Epithelial cell of esophagus (primary cell): ENCODE measurements at regions not wholly inside any gene's neighbourhood (a gene's known extent, or its start where the extent isn't known, plus 50 kb on each side); places are given as distances from the start of the nearest gene placed in this dataset.

Experiments used
- DNase-seq: peaks from one replicate; pipeline ENCODE4 v3.0.0; 2010; ENCODE audit warnings: low read depth
- H3K4me3 ChIP-seq: 2 replicates; pipeline ENCODE4 v1.5.1; 2011; ENCODE audit warnings: mild to moderate bottlenecking, low read length, control low read depth
- TF ChIP-seq, protein P1 (sequence below): IDR thresholded peaks from 2 replicates; pipeline ENCODE4 v1.5.1; 2011; ENCODE audit warnings: low read depth, mild to moderate bottlenecking, low read length, control low read depth, inconsistent platforms; ENCODE audit not compliant: insufficient read depth; ENCODE audit errors: missing control alignments

DNA sequence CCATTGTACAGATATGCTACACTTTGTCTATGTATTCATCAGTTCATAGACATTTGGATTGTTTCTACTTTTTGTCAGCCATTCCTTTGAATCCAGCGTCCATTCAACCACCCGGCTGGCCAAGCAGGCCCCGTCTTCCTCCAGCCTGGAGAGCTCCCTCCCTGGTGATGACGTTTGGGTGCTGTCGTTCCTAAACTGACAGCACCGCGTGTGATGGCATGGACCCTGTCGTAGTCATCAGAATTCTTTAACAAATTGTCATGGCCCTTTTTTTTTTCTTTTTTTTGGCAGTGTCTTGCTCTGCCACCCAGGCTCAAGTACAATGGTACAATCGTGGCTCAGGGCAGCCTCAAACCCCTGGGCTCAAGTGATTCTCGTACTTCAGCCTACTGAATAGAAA is 138.6 kb upstream of the ERRFI1 start:
- TF ChIP-seq, protein P1, sequence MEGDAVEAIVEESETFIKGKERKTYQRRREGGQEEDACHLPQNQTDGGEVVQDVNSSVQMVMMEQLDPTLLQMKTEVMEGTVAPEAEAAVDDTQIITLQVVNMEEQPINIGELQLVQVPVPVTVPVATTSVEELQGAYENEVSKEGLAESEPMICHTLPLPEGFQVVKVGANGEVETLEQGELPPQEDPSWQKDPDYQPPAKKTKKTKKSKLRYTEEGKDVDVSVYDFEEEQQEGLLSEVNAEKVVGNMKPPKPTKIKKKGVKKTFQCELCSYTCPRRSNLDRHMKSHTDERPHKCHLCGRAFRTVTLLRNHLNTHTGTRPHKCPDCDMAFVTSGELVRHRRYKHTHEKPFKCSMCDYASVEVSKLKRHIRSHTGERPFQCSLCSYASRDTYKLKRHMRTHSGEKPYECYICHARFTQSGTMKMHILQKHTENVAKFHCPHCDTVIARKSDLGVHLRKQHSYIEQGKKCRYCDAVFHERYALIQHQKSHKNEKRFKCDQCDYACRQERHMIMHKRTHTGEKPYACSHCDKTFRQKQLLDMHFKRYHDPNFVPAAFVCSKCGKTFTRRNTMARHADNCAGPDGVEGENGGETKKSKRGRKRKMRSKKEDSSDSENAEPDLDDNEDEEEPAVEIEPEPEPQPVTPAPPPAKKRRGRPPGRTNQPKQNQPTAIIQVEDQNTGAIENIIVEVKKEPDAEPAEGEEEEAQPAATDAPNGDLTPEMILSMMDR, result no peak
- no peak overlapping the region for H3K4me3 ChIP-seq
- no peak for DNase-seq

GRCh38 chr1:8163039-8163438 is 136.9 kb upstream of the ERRFI1 start:
- DNase-seq, result no peak
- TF ChIP-seq, protein P1, result no peak
- H3K4me3 ChIP-seq, result no peak overlapping the region

- TF ChIP-seq, protein P1, result no peak
- no peak for DNase-seq
Measured at GRCh38 chr1:8162168-8162567, 136.1 kb upstream of the ERRFI1 start.

DNA sequence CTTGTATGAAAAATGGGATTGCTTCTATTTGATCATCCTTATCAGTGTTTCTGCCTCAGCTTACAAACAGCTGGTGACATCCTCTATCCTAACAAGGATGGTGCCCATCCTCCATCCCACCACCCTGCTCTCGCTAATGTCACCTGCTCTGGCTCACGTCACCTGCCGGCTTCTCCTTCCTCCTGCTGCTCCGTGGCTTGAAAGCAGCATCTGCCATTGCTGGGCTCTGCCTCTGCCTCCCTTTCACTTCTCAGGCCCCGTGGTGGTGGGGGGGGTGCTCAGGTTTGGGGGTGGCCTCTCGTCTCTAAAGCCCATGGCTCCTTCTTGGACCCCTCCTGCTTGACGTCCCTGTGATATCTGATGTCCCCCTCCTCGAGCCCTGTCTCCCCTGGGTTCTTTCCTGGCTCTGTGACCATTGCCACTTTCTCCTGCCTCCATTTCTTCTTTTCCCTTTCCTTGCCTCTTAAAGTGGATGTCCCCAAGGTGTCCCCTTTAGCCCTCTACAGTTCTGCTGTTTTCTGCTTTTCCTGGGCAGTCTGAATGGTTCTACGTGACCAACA is 135.5 kb upstream of the ERRFI1 start:
- H3K4me3 ChIP-seq, result no peak overlapping the region
- no peak for DNase-seq
- TF ChIP-seq, protein P1, result no peak

More at GRCh38 chr1:8162168-8162567, 136.1 kb upstream of the ERRFI1 start:
- H3K4me3 ChIP-seq, result no peak overlapping the region

DNA sequence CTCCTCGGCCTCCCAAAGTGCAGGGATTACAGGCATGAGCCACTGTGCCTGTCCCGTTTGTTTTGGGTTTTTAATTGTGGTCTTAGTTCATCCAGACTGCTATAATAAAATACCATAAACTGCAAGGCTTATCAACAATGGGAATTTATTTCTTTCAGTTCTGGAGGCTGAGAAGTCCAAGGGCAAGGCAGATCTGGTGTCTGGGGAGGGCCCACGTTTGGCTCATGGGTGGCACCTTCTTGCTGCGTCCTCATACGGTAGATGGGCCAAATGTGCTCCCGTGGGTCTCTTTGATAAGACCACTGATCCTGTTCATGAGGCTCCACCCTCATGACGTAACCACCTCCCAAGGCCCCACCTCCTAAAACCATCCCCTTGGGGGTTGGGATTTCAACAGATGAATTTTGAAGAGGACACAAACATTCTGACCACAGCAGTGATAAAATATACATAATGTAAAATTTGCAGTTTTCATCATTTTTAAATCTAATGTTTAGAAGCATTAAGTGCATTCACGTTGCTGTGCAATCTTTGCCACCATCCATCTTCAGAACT is 133.4 kb upstream of the ERRFI1 start:
- TF ChIP-seq, protein P1, result no peak
- DNase-seq, result no peak
- no peak overlapping the region for H3K4me3 ChIP-seq

- TF ChIP-seq, protein P1, result no peak
- no peak overlapping the region for H3K4me3 ChIP-seq
- DNase-seq, result no peak
Measured at GRCh38 chr1:8158995-8159394, 132.9 kb upstream of the ERRFI1 start.

- TF ChIP-seq, protein P1, result no peak
- H3K4me3 ChIP-seq, result no peak overlapping the region
- DNase-seq, result no peak
Measured at GRCh38 chr1:8157765-8158164, 131.7 kb upstream of the ERRFI1 start.
